Caco-2 (cell line): ENCODE measurements at regions not wholly inside any gene's neighbourhood (a gene's known extent, or its start where the extent isn't known, plus 50 kb on each side); places are given as distances from the start of the nearest gene placed in this dataset.

Source experiments
- BruUV-seq: library from RNA; stranded (reverse); fragments of 400-500 nt; replicated peaks from 2 replicates; lab custom pipeline; 2021; lab: Mats Ljungman, UMichigan
- CTCF ChIA-PET: fragments of 300-600 bp; sonication (Branson Sonifier 250); formaldehyde crosslinking; loops from one replicate; lab custom pipeline; 2022; ENCODE audit warnings: antibody characterized with exemption; lab: Charles Lee
- POLR2A ChIA-PET: fragments of 300-600 bp; sonication (Branson Sonifier 250); formaldehyde crosslinking; loops from one replicate; lab custom pipeline; 2022; ENCODE audit warnings: antibody characterized with exemption; lab: Charles Lee
- DNase-seq, 2 experiments: peaks; one replicate each; pipeline versions ENCODE4 v3.0.0 to v3.0.0-alpha.2; 2020 to 2022
- H3K27me3 ChIP-seq: replicated peaks from 2 replicates; pipeline ENCODE4 v1.6.0; 2011; ENCODE audit warnings: low read length; ENCODE audit not compliant: control insufficient read depth, insufficient read depth
- H3K36me3 ChIP-seq: 2 replicates; pipeline ENCODE4 v1.5.1; 2011; ENCODE audit warnings: low read length; ENCODE audit not compliant: control insufficient read depth, insufficient read depth
- H3K4me1 ChIP-seq: fragments of 250-450 bp; sonication (Bioruptor Pico); 2 replicates; pipeline ENCODE4 v1.5.1; 2020; ENCODE audit warnings: mild to moderate bottlenecking
- H3K4me3 ChIP-seq: 2 replicates; pipeline ENCODE4 v1.5.1; 2011; ENCODE audit warnings: low read depth, mild to moderate bottlenecking, control low read depth, low read length
- H3K9me3 ChIP-seq: fragments of 250-450 bp; sonication (Bioruptor Pico); 2 replicates; pipeline ENCODE4 v1.5.1; 2020; ENCODE audit warnings: mild to moderate bottlenecking, moderate library complexity
- H3K27ac Mint-ChIP-seq: one replicate; pipeline ENCODE4 v1.8.0; 2022; ENCODE audit warnings: mixed read lengths; ENCODE audit not compliant: unreplicated experiment
- H3K27me3 Mint-ChIP-seq: one replicate; pipeline ENCODE4 v1.8.0; 2022; ENCODE audit warnings: mixed read lengths; ENCODE audit not compliant: insufficient read depth, unreplicated experiment
- H3K36me3 Mint-ChIP-seq: one replicate; pipeline ENCODE4 v1.8.0; 2022; ENCODE audit warnings: mild to moderate bottlenecking, mixed read lengths; ENCODE audit not compliant: insufficient read depth, unreplicated experiment
- H3K4me1 Mint-ChIP-seq: one replicate; pipeline ENCODE4 v1.8.0; 2022; ENCODE audit warnings: low read depth, mixed read lengths; ENCODE audit not compliant: unreplicated experiment
- H3K4me3 Mint-ChIP-seq: one replicate; pipeline ENCODE4 v1.8.0; 2022; ENCODE audit warnings: mild to moderate bottlenecking, moderate library complexity, mixed read lengths; ENCODE audit not compliant: unreplicated experiment
- H3K9me3 Mint-ChIP-seq: one replicate; pipeline ENCODE4 v1.8.0; 2022; ENCODE audit warnings: mixed read lengths; ENCODE audit not compliant: unreplicated experiment
- CTCF ChIP-seq, 2 experiments: fragments of 200-600 bp in 1 of 2; IDR thresholded peaks; 1 replicate in 1 of 2; 2 replicates in 1 of 2; pipeline versions ENCODE4 v1.5.1 to v1.8.0; 2011 to 2022; ENCODE audit warnings: antibody characterized with exemption in 1 of 2, control low read depth in 1 of 2, inconsistent platforms in 1 of 2, low read depth in 1 of 2, low read length in 1 of 2, mild to moderate bottlenecking in 1 of 2, moderate library complexity in 1 of 2; ENCODE audit not compliant: insufficient read depth in 1 of 2, severe bottlenecking in 1 of 2, unreplicated experiment in 1 of 2
- intact Hi-C: fragments of 100-400 bp; cut with micrococcal nuclease; formaldehyde crosslinking; loops from one replicate; pipeline ENCODE4 v1.10.0; 2022; ENCODE audit not compliant: unreplicated experiment

GRCh38 chr15:70250208-70251201 lies 152.8 kb upstream of the TLE3 start:
- no peaks in the 10 kb centered on the region for H3K36me3 ChIP-seq
- peaks cover 19% of the 10 kb centered on the region for H3K4me1 Mint-ChIP-seq
- H3K9me3 ChIP-seq = no peaks in the 10 kb centered on the region
- ChIA-PET CTCF (interaction anchor here (1.3 kb wide), 1 partner anchor 216 kb away, joined by 4 read pairs; no protein-coding TSS in a partner anchor), POLR2A (no interaction called here)
- BruUV-seq = no TSS peak
- intact Hi-C loops = no loop called here
- H3K9me3 Mint-ChIP-seq = no peaks in the 10 kb centered on the region
- DNase-seq = no peak
- no peaks in the 10 kb centered on the region for H3K27me3 Mint-ChIP-seq
- H3K4me3 ChIP-seq = no peak overlapping the region
- no peak overlapping the region for H3K27ac Mint-ChIP-seq
- no peaks in the 10 kb centered on the region for H3K36me3 Mint-ChIP-seq
- TF ChIP-seq CTCF (IDR thresholded peaks at IDR 0.05; ENCODE audit: insufficient read depth in 1 of 2, low read depth in 1 of 2, low read length in 1 of 2, severe bottlenecking in 1 of 2, unreplicated experiment in 1 of 2) = no peak
- H3K4me1 ChIP-seq = peaks cover 13% of the 10 kb centered on the region; the same call in 1 of the 2 replicates
- no peaks in the 10 kb centered on the region for H3K27me3 ChIP-seq
- H3K4me3 Mint-ChIP-seq = no peak overlapping the region

DNA sequence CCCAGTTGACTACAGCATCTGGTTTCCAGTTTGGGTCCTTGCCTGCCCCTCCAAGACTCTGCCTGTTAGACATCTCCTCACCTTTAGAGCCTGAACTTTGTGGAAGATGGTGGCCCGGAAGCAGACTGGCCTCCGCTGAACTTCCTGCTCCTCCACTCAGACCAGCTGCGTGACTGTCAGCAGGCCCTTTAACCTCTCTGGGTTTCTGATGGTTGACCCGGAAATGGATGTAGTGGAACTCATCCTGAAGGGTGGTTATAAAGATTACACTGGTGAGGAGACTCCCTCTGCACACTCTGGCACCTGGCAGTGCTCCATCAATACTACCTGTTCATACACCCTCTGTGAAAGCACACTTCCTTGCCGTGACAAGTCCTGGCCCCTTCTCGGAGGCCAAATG lies 151.9 kb upstream of the TLE3 start:
- Mint-ChIP-seq H3K4me1 (peaks cover 21% of the 10 kb centered on the region), H3K27ac (no peak overlapping the region), H3K36me3 (no peaks in the 10 kb centered on the region), H3K4me3 (no peak overlapping the region), H3K27me3 (no peaks in the 10 kb centered on the region), H3K9me3 (no peaks in the 10 kb centered on the region)
- no peaks in the 10 kb centered on the region for H3K27me3 ChIP-seq
- no peaks in the 10 kb centered on the region for H3K36me3 ChIP-seq
- intact Hi-C loops = loop anchor here (10.0 kb wide), 1 partner anchor 55 kb away; no protein-coding TSS in a partner anchor
- no peak for TF ChIP-seq CTCF (IDR thresholded peaks at IDR 0.05; ENCODE audit: insufficient read depth in 1 of 2, low read depth in 1 of 2, low read length in 1 of 2, severe bottlenecking in 1 of 2, unreplicated experiment in 1 of 2)
- no TSS peak for BruUV-seq
- peaks cover 13% of the 10 kb centered on the region; the same call in 1 of the 2 replicates for H3K4me1 ChIP-seq
- DNase-seq = no peak
- ChIA-PET CTCF (no interaction called here), POLR2A (no interaction called here)
- no peaks in the 10 kb centered on the region for H3K9me3 ChIP-seq
- no peak overlapping the region for H3K4me3 ChIP-seq

GRCh38 chr15:70248116-70249025 lies 150.7 kb upstream of the TLE3 start:
- Histone ChIP-seq H3K4me1 (peaks cover 13% of the 10 kb centered on the region; the same call in 1 of the 2 replicates), H3K27me3 (no peaks in the 10 kb centered on the region), H3K9me3 (no peaks in the 10 kb centered on the region), H3K4me3 (no peak overlapping the region), H3K36me3 (no peaks in the 10 kb centered on the region)
- TF ChIP-seq CTCF (IDR thresholded peaks at IDR 0.05; ENCODE audit: insufficient read depth in 1 of 2, low read depth in 1 of 2, low read length in 1 of 2, severe bottlenecking in 1 of 2, unreplicated experiment in 1 of 2) = no peak
- Mint-ChIP-seq H3K36me3 (no peaks in the 10 kb centered on the region), H3K4me3 (no peak overlapping the region), H3K4me1 (peaks cover 21% of the 10 kb centered on the region), H3K27ac (no peak overlapping the region), H3K27me3 (no peaks in the 10 kb centered on the region), H3K9me3 (no peaks in the 10 kb centered on the region)
- POLR2A ChIA-PET = no interaction called here
- CTCF ChIA-PET = interaction anchor here (0.6 kb wide), 1 partner anchor 15 kb away, joined by 5 read pairs; no protein-coding TSS in a partner anchor
- intact Hi-C loops = loop anchor here (10.0 kb wide), 1 partner anchor 56 kb away; no protein-coding TSS in a partner anchor
- no TSS peak for BruUV-seq
- DNase-seq = no peak
